ENCODE measurements at regions not wholly inside any gene's neighbourhood (a gene's known extent, or its start where the extent isn't known, plus 50 kb on each side); places are given as distances from the start of the nearest gene placed in this dataset.
A peak's percentile ranks its signal among the peaks of the same experiment; 100 is the strongest.

DNA sequence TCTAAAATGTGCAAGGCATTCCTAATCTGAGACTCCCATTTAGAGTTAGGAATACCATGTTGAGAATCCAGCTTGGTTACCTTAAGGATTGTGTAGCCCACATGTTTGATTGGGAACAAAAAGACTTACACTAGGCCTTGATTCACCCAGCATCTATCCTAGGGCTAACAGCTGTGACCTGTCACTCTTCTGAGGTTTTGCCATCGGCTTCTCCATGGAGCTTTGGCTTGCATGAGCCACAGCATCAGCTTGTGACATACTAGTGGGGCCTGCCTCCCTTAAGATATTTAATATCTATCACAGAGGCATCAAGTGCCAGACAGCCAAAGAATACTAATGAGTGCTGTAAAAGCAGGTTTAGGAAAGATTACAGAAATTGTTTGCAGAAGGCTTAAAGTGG, 241.3 kb upstream of the UBE2E3 start:
- DNase-seq (ENCODE audit: low spot score): no peak

DNA sequence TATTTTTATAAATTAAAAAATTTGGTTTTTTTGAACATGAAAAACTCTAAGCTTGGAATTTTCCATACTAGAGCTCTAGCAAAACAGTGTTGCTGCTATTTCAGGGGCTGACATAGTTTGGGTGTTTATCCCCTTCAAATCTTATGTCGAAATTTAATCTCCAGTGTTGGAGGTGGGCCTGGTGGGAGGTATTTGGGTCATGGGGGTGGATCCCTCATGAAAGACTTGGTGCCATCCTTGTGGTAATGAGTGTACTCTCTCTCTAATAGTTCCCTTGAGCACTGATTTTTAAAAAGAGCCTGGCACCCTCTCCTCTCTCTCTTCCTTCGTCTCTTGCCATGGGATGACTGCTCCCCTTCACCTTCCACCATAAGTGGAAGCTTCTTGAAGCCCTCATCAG, 244.6 kb upstream of the UBE2E3 start:
- no peak for DNase-seq (ENCODE audit: low spot score)

DNA sequence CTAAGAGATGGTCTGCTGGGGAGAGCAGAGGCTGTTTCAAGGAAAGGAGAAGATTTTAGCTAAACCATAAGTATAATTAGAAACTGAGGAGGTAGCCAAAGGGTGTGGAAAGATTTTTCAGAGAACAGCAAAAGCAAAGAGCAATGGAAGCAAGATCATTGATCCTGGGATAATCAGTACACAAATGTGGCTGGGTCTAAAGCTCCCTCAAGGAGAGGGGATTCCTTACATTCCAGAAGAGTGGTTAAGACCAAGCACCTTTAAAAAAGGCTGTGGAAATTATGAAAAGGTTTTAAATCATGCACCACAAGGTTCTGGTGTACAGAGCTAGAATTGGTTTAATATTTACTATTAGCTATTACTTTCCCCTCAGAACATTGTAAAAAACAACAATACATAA, 246.0 kb upstream of the UBE2E3 start:
- DNase-seq (ENCODE audit: low spot score): no peak

DNA sequence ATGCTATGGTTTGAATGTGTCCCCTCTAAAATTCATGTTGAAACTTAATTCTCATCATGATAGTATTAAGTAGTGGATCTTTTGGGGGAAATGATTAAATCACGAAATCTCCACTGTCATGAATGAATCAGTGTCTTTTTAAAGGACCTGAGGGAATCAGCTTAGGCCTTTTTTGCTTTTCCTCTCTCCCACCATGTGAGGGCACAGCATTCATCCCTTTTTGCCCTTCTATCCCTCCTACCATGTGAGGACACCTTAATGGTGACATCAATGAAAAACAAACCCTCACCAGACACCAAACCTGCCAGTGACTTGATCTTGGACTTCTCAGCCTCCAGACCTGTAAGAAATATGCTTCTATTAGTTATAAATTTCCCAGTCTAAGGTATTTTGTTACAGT, 247.1 kb upstream of the UBE2E3 start:
- no peak for DNase-seq (ENCODE audit: low spot score)

DNA sequence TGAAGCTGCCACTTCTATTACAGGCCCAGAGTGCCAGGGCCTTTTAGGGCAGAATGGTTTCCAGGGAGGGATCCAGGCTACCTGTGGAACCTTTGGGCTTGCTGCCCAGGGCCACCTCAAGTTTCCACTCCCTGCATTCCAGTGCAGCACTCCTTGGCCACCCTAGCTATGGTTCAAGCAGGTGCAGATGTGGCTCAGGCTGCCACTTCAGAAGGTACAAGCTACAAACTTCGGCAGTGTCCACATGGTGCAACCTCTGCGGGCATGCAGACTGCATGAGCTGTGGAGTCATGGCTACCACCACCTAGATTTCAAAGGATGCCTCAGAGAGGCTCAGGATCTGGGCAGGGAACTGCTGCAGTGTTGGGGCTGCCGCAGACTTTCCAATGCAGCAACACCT, 248.1 kb upstream of the UBE2E3 start:
- DNase-seq (ENCODE audit: low spot score): no peak

DNA sequence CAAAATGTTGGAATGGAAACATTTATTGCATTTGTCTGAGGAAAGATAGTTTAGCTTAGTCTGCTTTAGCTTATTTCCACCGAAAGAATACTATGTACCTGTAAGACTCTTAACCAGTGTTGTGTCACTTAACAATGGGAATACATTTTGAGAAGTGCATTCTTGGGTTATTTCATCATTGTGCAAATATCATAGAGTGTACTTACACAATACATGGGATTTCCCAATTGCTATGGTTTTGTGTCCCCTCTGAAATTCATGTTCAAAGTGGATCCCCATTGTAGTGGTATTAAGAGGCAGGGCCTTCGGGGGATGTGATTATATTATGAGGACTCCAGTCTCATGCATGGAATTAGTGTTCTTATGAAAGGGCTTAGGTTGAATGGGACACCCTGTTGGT, 249.4 kb upstream of the UBE2E3 start:
- DNase-seq (ENCODE audit: low spot score): no peak

DNA sequence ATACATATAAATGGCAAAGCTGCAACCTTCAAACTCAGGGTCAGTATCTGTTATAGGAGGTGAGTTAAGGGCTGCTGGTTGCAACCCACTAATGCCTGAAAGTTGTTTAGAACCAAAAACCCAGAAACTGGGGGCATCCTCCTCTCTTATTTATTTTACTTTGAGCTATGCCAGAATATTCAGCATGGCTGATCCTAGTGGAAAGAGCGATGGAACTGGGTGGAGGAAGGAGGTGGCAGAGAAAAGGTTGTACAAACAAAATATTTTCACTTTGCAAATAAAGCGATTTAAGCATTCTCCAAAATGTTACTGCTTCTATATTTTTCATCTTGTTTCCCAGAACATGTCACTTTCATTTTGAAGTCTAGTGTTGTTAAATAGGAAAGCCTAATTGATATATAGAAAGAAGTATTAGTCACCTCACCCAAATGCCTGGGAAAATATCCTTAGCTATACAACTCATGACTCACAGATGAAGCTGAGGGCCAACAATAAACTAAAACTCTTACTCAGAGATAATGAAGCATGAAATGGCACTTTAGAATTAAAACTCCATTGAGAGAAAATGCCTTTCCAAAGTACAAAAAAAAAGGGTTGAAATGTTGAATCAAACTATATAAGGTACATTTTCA, 251.4 kb upstream of the UBE2E3 start:
- peak; percentile 68 for DNase-seq (ENCODE audit: low spot score)

DNA sequence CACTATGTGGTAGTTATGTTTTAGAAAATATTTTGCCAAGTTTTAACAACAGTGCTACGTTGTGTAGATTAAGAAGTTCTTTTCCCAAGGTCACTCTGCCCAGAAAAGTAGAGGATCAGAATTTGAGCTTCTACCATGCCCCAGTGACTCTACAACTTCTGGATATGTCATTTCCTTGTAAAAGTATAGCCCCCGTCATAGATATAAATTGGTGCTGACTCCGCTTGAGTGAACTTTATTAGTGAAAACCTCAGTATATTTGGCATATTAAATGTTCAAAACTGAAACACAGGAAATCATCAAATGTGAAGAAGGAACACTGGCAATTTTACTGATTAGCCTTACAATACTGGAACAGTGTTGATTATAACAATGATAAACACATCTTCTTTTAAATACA, 256.7 kb upstream of the UBE2E3 start:
- no peak for DNase-seq (ENCODE audit: low spot score)

DNA sequence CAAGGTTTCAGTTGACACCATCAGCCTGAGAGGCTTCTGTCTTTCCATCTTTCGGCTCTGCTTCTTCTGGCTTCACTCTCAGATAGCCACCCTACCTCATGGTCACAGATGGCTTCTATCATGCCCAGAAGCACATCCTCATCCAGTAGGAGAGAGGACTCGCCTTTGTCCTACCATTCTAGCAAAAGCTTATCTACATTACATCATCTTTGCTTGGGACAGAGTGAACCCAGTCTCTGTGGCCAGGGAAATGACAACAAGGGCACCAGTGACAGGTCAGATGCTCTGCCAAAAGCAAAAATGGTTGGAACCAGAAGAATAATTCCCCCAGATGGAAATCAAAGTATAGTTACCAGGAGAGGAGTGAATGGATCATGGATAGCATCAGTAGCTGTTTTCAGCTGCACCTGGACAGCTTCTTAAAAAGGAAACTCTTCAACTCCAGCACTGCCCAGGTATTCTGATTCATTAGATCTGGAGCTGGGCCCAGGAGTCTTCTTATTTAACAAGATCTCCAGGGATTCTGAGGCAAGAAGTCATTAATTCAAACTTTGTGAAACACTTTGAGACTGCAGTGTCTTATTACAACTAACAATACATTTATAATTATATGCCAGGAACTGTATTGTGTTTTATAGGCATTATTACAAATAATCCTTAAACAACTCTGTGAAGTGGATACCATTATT, 257.7 kb upstream of the UBE2E3 start:
- DNase-seq (ENCODE audit: low spot score): no peak

DNA sequence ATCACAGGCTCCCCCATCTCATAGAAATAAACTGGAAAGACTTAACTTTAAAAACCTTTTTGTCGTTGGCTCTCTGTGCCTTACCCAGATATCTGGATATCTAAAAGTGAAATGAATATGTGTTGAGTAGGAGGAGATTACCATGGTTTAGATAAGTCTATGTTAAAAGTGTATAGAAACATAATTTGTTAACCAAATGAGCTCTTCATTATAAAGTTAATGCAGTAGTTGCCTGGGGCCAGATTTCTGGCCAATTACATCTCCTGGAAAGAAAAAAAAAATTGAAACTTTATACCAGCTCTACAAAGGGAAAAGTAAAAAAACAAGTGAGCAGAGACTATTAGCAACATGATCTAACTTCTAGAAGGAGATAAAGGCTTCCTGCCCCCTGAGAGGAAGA, 259.6 kb upstream of the UBE2E3 start:
- no peak for DNase-seq (ENCODE audit: low spot score)

DNA sequence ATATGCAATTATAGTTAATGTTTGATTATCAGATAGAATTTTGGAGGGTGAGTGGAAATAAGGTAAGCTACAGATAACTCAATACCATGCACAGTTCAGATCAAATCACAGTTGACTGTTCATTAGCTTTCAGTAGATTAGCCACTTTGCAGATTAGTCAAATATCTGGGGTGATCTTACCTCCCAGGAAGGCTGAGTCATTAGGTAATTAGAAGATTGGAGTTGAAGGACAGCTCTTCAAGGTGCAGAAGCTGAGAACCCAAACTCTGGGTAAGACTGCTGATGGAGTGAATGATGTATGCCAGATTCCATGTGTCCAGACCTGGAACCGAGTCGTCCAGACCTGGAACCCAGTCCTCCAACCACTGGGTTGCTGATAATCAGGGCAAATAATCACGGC, 262.8 kb upstream of the UBE2E3 start:
- DNase-seq (ENCODE audit: low spot score): no peak

DNA sequence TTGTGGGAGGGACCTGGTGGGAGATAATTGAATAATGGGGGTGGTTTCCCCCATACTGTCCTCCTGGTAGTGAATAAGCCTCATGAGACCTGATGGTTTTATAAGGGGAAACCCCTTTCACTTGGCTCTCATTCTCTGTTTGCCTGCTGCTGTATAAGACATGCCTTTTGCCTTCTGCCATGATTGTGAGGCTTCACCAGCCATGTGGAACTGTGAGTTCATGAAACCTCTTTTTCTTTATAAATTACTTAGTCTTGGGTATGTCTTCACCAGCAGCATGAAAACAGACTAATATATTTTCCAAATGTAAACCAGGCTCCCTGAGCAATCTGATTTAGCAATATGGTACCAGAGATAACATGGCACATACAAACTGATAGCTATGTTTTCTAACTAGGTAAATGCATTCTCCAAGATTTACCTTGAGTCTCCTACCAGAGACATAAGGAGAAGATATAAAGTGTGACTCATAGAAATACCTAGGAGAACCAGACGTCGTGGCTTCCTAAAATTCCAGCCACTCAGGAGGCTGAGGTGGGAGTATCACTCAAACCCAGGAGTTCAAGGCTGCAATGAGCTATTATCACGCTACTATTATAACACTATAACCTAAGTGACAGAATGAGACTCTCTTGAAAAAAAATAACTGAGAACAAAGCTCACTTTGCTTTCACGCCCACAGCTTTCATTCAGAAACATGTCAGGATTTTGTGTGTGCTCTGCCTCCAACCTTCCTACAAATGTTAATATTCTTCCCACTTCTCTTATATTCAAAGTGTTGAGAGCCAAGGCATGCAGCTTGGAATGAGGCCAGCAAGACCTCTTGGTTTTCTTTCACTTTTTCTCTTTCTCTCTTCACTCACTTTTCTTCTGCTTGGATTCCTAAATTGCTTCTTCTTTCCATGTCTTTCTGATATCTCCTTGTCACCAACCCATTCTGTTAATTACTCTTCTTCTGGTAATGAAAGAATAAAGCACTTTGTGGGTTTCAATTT, 263.9 kb upstream of the UBE2E3 start:
- DNase-seq (ENCODE audit: low spot score): no peak

DNA sequence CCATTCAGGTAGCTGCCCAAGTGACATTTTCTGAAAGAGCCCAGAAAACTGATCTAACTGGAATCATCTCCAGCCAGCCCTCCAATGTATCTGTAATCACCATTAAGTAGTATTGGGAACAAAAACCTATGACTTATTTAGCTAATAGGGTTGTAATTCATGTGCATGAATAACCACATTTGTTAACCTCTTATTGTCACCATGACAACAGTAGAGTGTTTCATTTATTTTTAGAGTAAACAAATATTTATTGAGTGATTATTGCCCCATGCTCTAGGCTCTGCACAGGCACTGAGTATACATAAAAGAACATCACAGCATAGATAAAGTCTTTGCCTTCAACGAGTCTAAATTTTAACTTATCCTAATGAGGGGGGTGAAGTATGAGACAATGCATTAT, 265.4 kb upstream of the UBE2E3 start:
- no peak for DNase-seq (ENCODE audit: low spot score)

DNA sequence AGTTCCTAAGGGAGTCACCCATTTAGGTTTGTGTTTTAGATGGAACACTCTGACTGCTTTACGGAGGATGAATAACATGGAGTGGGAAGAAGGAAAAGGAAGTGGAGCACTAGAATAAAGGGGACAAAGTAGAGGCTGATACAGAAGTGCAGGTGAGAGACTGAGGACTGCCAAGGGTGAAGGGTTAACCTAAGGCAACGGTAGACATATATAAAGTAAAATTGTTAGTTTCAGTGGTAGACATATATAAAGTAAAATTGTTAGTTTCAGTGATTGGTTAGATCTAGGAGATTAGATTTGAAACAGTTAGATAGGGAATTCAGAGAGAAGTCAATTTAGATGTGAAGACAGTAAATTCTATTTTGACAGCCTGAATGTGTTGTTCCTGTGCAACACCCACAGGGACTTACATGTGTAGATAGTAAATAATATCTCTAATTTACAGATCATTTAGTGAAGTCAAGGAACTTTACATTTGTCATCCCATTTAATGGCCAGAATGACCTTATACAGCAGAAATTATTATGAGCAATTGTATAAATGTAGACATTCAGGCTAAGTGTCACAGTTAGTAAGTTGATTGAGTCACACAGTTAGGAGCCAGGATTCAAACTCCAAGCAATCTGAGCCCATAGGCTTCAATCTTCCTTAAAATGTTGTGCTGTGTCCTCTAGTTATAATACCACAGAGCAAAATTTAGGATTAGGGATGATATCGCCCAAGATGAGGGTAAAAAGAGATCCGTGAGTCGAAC, 270.8 kb upstream of the UBE2E3 start:
- no peak for DNase-seq (ENCODE audit: low spot score)

DNA sequence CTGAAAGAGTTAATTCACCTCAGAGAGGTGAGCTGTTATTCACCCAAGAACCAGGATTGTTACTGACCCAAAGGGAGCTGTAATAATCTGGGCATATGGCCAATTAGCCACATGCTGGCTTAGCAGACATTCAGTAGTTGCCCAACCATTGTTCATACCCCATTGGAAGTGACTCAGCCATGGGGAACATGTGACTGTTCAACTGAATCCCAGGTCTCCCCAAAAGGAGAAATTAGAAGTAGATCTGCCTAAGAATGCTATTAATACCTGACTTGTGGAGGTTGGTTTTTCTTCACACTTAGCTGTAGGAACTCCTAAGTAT, 272.6 kb upstream of the UBE2E3 start:
- peak; percentile 66 for DNase-seq (ENCODE audit: low spot score)

DNA sequence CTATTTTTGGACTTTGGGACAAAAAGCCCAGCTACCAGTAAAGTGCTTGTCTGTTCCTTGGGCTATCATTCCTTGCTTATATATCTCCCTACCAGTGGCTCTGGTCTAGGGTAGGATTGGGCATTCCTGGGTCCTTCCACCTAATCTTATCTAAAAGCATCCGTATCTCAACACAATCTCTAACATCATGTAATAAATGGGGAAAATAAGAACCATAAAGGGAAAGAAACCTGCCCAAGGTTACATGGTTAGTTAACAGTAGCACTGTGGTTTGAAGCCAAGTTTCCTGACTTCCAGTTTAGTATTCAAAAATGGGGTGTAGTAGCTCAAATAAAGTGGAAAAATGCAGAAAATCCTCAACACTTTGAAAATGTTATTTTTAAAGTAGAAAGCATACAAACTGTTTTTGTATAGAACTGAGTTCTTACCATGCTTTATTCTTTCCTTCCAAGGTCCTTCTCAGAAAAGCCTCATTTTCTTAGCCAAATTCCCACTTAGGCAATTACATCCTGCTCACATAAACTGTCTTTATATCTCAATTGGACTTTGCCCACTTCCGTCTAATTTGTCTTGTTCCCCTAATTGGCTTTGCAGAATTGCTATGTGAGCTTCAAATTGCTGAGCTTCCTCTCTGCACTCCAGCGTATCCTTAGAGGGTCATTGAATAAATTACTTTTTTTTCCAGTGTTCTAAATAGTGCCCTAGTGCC, 273.1 kb upstream of the UBE2E3 start:
- no peak for DNase-seq (ENCODE audit: low spot score)

DNA sequence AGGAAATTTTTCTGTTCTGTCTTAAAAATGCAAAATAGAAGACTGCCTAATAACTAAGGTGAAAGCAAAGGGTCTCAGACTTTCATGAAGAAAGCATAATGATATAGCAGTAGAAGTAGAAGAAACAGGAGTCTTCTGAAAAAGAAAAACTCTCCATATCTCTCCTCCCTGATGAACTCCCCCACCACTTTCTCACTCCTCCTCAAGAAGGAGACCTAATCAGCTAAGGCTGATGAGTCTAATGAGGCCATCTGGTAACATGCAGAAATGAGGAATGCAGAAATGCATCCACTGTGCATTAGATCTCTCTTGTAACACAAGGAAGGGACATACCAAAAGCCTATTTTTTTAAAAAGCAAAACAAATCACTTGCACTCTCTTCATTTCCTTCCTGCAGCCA, 273.7 kb upstream of the UBE2E3 start:
- no peak for DNase-seq (ENCODE audit: low spot score)

DNA sequence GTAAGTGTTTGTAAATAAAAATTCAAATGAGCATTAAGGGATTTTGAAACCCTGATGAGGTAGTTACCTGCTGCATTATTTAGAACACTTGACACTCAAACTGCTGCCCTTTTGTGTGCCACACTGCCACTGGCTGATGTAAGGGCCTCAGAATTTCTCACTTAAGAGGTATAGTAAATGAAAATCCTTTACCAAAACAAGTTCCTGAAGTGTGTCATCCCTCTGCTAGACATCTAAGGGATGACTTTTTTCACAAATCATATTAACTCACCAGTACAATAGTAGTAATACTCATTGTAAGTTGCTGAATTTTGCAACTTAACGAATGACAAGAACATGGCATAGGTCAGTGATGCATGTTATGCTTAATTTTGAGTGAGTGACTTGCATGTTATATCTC, 274.9 kb upstream of the UBE2E3 start:
- peak; percentile 9 for DNase-seq (ENCODE audit: low spot score)

DNA sequence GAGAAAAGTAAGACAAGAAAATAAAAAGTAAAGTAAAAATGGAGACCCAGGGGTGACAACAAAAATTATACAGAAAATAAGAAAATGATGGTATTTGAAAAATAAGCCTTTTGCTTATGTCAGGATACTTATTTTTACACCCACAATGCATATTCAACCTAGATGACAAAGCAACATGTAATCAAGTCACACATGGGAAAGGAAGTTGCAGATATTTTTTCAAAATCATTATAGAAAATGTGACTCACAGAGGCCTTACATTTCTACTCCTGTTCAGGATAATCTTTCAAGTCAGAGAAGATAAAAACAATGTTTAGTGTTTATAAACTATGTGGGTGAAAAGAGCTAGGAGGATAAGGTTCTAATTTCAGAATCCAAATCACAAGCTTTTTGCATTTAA, 275.3 kb upstream of the UBE2E3 start:
- peak; percentile 38 for DNase-seq (ENCODE audit: low spot score)

DNA sequence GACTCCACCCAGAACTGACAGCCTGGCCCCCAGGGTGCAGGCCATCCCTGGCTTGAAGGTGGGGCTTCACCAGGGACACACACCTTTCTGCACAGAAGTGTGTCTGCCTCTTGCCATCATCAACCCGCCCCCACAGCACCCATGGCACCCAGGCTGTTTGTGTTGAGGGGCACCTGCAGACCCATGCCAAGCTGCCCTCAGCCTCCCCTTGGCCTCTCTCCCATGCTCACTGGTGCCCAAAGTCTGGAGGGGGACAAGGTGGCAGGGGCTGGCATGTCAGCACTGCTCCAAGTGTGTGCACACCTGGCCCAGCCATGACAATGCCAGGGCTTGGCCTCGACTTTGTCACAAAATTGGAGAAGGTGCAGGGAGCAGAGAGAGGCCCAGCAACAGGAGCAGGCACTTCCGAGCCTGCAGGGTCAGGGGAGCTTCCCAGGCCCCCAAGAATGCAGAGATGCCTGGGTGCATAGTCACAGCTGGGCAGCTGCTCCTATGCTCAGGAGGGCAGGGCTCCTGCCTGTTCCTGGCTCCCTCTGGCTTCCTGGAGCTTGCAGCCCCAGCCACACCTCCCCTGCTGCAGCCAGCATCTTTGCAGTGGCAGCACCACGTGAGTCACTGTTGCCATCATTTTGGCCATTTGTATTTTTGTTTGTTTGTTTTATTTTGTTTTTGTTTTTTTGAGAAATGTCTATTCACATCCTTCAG, 280.6 kb upstream of the UBE2E3 start:
- DNase-seq (ENCODE audit: low spot score): no peak

DNA sequence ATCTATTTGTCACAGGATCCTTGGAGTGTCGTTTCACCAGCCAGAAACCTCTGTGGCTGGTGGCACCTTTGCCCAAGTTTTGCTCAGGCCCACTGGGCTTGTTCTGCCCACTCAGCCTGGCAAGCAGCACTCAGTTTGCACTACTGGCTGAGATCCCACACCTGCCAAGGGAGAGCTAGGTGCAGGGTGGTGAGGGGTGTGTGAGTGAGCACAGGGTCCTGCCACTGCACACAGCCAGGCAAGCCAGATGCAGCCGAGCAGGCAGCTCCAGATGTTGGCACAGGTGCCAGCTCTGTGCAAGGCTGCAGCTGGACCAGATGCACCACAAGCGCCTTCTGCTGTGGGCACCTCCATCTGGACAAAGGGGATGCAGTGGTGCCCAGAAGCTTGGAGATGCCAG, 281.7 kb upstream of the UBE2E3 start:
- no peak for DNase-seq (ENCODE audit: low spot score)
